HCT116 (cell line): ENCODE measurements at regions not wholly inside any gene's neighbourhood (a gene's known extent, or its start where the extent isn't known, plus 50 kb on each side); places are given as distances from the start of the nearest gene placed in this dataset.

Experiments used
- ATAC-seq: fragments of 200-7000 bp; cut with Tn5 transposase; 2 replicates; pipeline ENCODE4 v1.9.1; 2020; ENCODE audit warnings: mild to moderate bottlenecking, moderate library complexity
- BruUV-seq: library from RNA; stranded (reverse); fragments of 400-500 nt; replicated peaks from 2 replicates; lab custom pipeline; 2021; lab: Mats Ljungman, UMichigan
- CTCF ChIA-PET: fragments of 300-600 bp; sonication (Branson Sonifier 250); formaldehyde crosslinking; loops from one replicate; lab custom pipeline; 2021; ENCODE audit warnings: antibody characterized with exemption; lab: Charles Lee
- POLR2A ChIA-PET: fragments of 300-600, 350-600 bp; sonication (Branson Sonifier 250); formaldehyde crosslinking; loops from one replicate; lab custom pipeline; 2021; ENCODE audit warnings: antibody characterized with exemption; lab: Charles Lee
- RAD21 ChIA-PET, 2 experiments: fragments of 300-600 bp; sonication (Branson Sonifier 250); formaldehyde crosslinking; loops; one replicate each; lab custom pipeline; 2023; ENCODE audit warnings: low total read pairs in 2 of 2; ENCODE audit not compliant: uncharacterized antibody in 2 of 2, unreplicated experiment in 2 of 2, low non-redundant PET in 1 of 2; lab: Charles Lee
- DNase-seq: peaks from one replicate; pipeline ENCODE4 v3.0.0-alpha.2; 2010; ENCODE audit warnings: low read depth, low spot score
- H2AFZ ChIP-seq: fragments of 200-600 bp; shearing (Covaris generic), sonication (generic); 2 replicates; pipeline ENCODE4 v1.6.1; 2017; ENCODE audit warnings: low read depth, mixed run types, mixed read lengths, antibody characterized with exemption, low read length; ENCODE audit not compliant: poor library complexity, severe bottlenecking
- H3K27ac ChIP-seq: 2 replicates; pipeline ENCODE4 v1.5.1; 2012; ENCODE audit warnings: low read depth, low read length
- H3K27me3 ChIP-seq: fragments of 200-600 bp; sonication (generic); 2 replicates; pipeline ENCODE4 v1.6.1; 2016; ENCODE audit warnings: mixed run types, low read length, mixed read lengths; ENCODE audit not compliant: insufficient read depth
- H3K36me3 ChIP-seq, 2 experiments: fragments of 200-500 bp in 1 of 2; fragments of 200-600 bp in 1 of 2; sonication (Bioruptor generic) in 1 of 2; sonication (generic) in 1 of 2; 2 replicates each; pipeline versions ENCODE4 v1.5.1 to v1.6.1; 2014 to 2016; ENCODE audit warnings: low read length in 2 of 2, inconsistent platforms in 1 of 2, mixed read lengths in 1 of 2, mixed run types in 1 of 2; ENCODE audit not compliant: insufficient read depth in 2 of 2, control insufficient read depth in 1 of 2
- H3K4me1 ChIP-seq, 2 experiments: fragments of 200-600 bp in 1 of 2; sonication (generic) in 1 of 2; 2 replicates each; pipeline versions ENCODE4 v1.5.1 to v1.6.1; 2012 to 2017; ENCODE audit warnings: low read length in 2 of 2, inconsistent platforms in 1 of 2, mild to moderate bottlenecking in 1 of 2, mixed read lengths in 1 of 2, mixed run types in 1 of 2, moderate library complexity in 1 of 2; ENCODE audit not compliant: insufficient read depth in 2 of 2, control insufficient read depth in 1 of 2
- H3K4me2 ChIP-seq: fragments of 200-600 bp; sonication (generic); 2 replicates; pipeline ENCODE4 v1.6.1; 2017; ENCODE audit warnings: mixed run types, low read length, mixed read lengths
- H3K4me3 ChIP-seq, 2 experiments: fragments of 200-600 bp in 1 of 2; sonication (generic) in 1 of 2; replicated peaks in 1 of 2; 2 replicates each; pipeline ENCODE4 v1.5.1; 2011 to 2016; ENCODE audit warnings: low read length in 2 of 2, control low read depth in 1 of 2, low read depth in 1 of 2, mild to moderate bottlenecking in 1 of 2, mixed read lengths in 1 of 2, mixed run types in 1 of 2
- H3K79me2 ChIP-seq: fragments of 200-600 bp; sonication (generic); 2 replicates; pipeline ENCODE4 v1.6.1; 2017; ENCODE audit warnings: mild to moderate bottlenecking, mixed run types, low read length, moderate library complexity, mixed read lengths; ENCODE audit not compliant: insufficient read depth
- H3K9ac ChIP-seq: fragments of 200-600 bp; sonication (generic); 2 replicates; pipeline ENCODE4 v1.6.1; 2016; ENCODE audit warnings: low read length, mixed read lengths
- H3K9me2 ChIP-seq: fragments of 200-600 bp; sonication (generic), shearing (Covaris generic); 2 replicates; pipeline ENCODE4 v1.6.1; 2017; ENCODE audit warnings: mixed run types, mild to moderate bottlenecking, moderate library complexity; ENCODE audit not compliant: insufficient read depth
- H3K9me3 ChIP-seq, 2 experiments: fragments of 200-500 bp in 1 of 2; fragments of 200-600 bp in 1 of 2; sonication (Bioruptor generic) in 1 of 2; sonication (generic) in 1 of 2; 2 replicates each; pipeline ENCODE4 v1.6.1; 2014 to 2017; ENCODE audit warnings: low read length in 2 of 2, mixed read lengths in 2 of 2, inconsistent platforms in 1 of 2, low read depth in 1 of 2, mild to moderate bottlenecking in 1 of 2, mixed run types in 1 of 2, moderate library complexity in 1 of 2; ENCODE audit not compliant: control insufficient read depth in 1 of 2, insufficient read depth in 1 of 2
- H4K20me1 ChIP-seq: fragments of 200-600 bp; sonication (generic), shearing (Covaris generic); 2 replicates; pipeline ENCODE4 v1.6.1; 2017; ENCODE audit warnings: mixed run types, mild to moderate bottlenecking, moderate library complexity; ENCODE audit not compliant: insufficient read depth
- ATF3 ChIP-seq: IDR thresholded peaks from 2 replicates; pipeline ENCODE4 v1.6.1; 2012
- CBX3 ChIP-seq: IDR thresholded peaks from 2 replicates; pipeline ENCODE4 v1.6.1; 2012; ENCODE audit warnings: low read depth
- CEBPB ChIP-seq: IDR thresholded peaks from 2 replicates; pipeline ENCODE4 v1.6.1; 2012; ENCODE audit warnings: low read depth
- EGR1 ChIP-seq: IDR thresholded peaks from 2 replicates; pipeline ENCODE4 v1.6.1; 2012; ENCODE audit warnings: low read depth
- ELF1 ChIP-seq: IDR thresholded peaks from 2 replicates; pipeline ENCODE4 v1.6.1; 2012; ENCODE audit warnings: low read depth, borderline replicate concordance
- EZH2 ChIP-seq: fragments of 200-600 bp; sonication (generic); IDR thresholded peaks from 2 replicates; pipeline ENCODE4 v1.6.1; 2017; ENCODE audit warnings: antibody characterized with exemption, mixed run types
- EZH2phosphoT487 ChIP-seq: fragments of 200-600 bp; IDR thresholded peaks from 2 replicates; pipeline ENCODE4 v1.6.1; 2018; ENCODE audit warnings: antibody characterized with exemption, borderline replicate concordance
- FOSL1 ChIP-seq: IDR thresholded peaks from 2 replicates; pipeline ENCODE4 v1.6.1; 2012; ENCODE audit warnings: low read depth
- JUND ChIP-seq: IDR thresholded peaks from 2 replicates; pipeline ENCODE4 v1.6.1; 2012
- MAX ChIP-seq: IDR thresholded peaks from 2 replicates; pipeline ENCODE4 v1.6.1; 2012
- POLR2A ChIP-seq: IDR thresholded peaks from 2 replicates; pipeline ENCODE4 v1.7.0; 2011; ENCODE audit warnings: borderline replicate concordance; ENCODE audit not compliant: insufficient read depth, insufficient read length; ENCODE audit errors: extremely low read depth
- POLR2AphosphoS5 ChIP-seq: IDR thresholded peaks from 2 replicates; pipeline ENCODE4 v1.6.1; 2011; ENCODE audit warnings: mild to moderate bottlenecking, low read depth, low read length, moderate library complexity
- RAD21 ChIP-seq: IDR thresholded peaks from 2 replicates; pipeline ENCODE4 v1.6.1; 2012; ENCODE audit warnings: low read depth, mild to moderate bottlenecking
- SP1 ChIP-seq: IDR thresholded peaks from 2 replicates; pipeline ENCODE4 v1.6.1; 2012; ENCODE audit warnings: low read depth
- SRF ChIP-seq: IDR thresholded peaks from 2 replicates; pipeline ENCODE4 v1.6.1; 2012; ENCODE audit warnings: low read depth
- TCF7L2 ChIP-seq: IDR thresholded peaks from 2 replicates; pipeline ENCODE4 v1.7.0; 2011; ENCODE audit warnings: borderline replicate concordance, inconsistent platforms; ENCODE audit not compliant: insufficient read depth, insufficient read length; ENCODE audit errors: extremely low read depth
- YY1 ChIP-seq: IDR thresholded peaks from 2 replicates; pipeline ENCODE4 v1.6.1; 2011; ENCODE audit warnings: low read length, low read depth, moderate library complexity, mild to moderate bottlenecking; ENCODE audit not compliant: insufficient replicate concordance; ENCODE audit errors: extremely low read depth
- ZBTB33 ChIP-seq: IDR thresholded peaks from 2 replicates; pipeline ENCODE4 v1.6.1; 2011; ENCODE audit warnings: mild to moderate bottlenecking, low read length, moderate library complexity; ENCODE audit not compliant: insufficient replicate concordance; ENCODE audit errors: extremely low read depth
- ZFX ChIP-seq: fragments of 450-650 bp; IDR thresholded peaks from 2 replicates; pipeline ENCODE4 v1.6.1; 2017
- ZNF274 ChIP-seq: fragments of 200-500 bp; sonication (Bioruptor generic); IDR thresholded peaks from 2 replicates; pipeline ENCODE4 v1.6.1; 2014; ENCODE audit warnings: mild to moderate bottlenecking, low read depth, low read length, inconsistent platforms
- intact Hi-C: fragments of 100-400 bp; cut with micrococcal nuclease; formaldehyde crosslinking; loops from 2 replicates; pipeline ENCODE4 v1.10.0; 2022

DNA sequence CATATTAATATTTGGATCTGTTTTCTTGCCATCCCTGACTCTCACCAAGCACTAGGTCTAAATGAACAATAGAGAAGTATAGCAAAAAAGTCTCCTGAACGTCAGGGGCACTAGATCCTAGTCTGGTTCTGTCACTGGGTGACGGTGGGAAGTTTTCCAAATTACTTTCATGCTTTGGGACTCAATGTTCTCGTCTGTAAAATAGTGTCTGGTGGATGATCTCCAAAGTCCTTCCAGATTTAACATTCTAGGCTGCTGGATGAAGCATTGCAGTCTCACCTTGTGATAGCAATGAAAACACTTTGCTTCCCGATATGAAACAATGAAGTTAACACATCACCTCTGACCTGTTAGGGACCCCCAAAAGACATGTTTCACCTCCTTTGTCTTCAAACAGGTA lies 199.3 kb downstream of the SEC61B start (continued):
- no peak for TF ChIP-seq TCF7L2
- TF ChIP-seq SRF: no peak
- TF ChIP-seq MAX: no peak
- TF ChIP-seq POLR2A: no peak
- no peak for TF ChIP-seq CBX3
- no peak for TF ChIP-seq EZH2phosphoT487
- TF ChIP-seq ATF3: no peak
- TF ChIP-seq, all 23 proteins: peak for 0

- Histone ChIP-seq H3K79me2 (no peaks in the 10 kb centered on the region), H3K4me2 (no peak overlapping the region), H3K36me3 (no peaks in the 10 kb centered on the region), H3K4me1 (no peaks in the 10 kb centered on the region), H4K20me1 (no peaks in the 10 kb centered on the region), H3K27ac (no peak overlapping the region), H3K9ac (no peak overlapping the region), H3K4me3 (no peak overlapping the region), H3K9me3 (no peaks in the 10 kb centered on the region), H3K9me2 (no peaks in the 10 kb centered on the region), H3K27me3 (no peaks in the 10 kb centered on the region), H2AFZ (no peak overlapping the region)
- RAD21 ChIA-PET: no interaction called here
- TF ChIP-seq JUND: no peak
- no peak for TF ChIP-seq MAX
- TF ChIP-seq SP1: no peak
- TF ChIP-seq CEBPB: no peak
- no peak for TF ChIP-seq EGR1
- TF ChIP-seq RAD21: no peak
- TF ChIP-seq EZH2phosphoT487: no peak
- no peak for TF ChIP-seq ATF3
- no peak for TF ChIP-seq FOSL1
- TF ChIP-seq ZFX: no peak
- no peak for TF ChIP-seq ZNF274
- no peak for TF ChIP-seq EZH2
- TF ChIP-seq ZBTB33: no peak
- TF ChIP-seq POLR2AphosphoS5: no peak
- no peak for TF ChIP-seq ELF1
- no peak for TF ChIP-seq YY1
- TF ChIP-seq TCF7L2: no peak
- no peak for TF ChIP-seq POLR2A
- POLR2A ChIA-PET: no interaction called here
- no TSS peak for BruUV-seq
- DNase-seq (no peak), ATAC-seq (no peak)
- CTCF ChIA-PET: no interaction called here
- intact Hi-C loops: no loop called here
These were observed 203.0 kb downstream of the SEC61B start for GRCh38 chr9:99425124-99425523.
